ENCODE measurements at regions not wholly inside any gene's neighbourhood (a gene's known extent, or its start where the extent isn't known, plus 50 kb on each side); places are given as distances from the start of the nearest gene placed in this dataset.
"Not testable (repeated sequence)": the region's sequence is repeated elsewhere in the genome, so short reads cannot be mapped to it uniquely, and the experiment has no call there.

DNA sequence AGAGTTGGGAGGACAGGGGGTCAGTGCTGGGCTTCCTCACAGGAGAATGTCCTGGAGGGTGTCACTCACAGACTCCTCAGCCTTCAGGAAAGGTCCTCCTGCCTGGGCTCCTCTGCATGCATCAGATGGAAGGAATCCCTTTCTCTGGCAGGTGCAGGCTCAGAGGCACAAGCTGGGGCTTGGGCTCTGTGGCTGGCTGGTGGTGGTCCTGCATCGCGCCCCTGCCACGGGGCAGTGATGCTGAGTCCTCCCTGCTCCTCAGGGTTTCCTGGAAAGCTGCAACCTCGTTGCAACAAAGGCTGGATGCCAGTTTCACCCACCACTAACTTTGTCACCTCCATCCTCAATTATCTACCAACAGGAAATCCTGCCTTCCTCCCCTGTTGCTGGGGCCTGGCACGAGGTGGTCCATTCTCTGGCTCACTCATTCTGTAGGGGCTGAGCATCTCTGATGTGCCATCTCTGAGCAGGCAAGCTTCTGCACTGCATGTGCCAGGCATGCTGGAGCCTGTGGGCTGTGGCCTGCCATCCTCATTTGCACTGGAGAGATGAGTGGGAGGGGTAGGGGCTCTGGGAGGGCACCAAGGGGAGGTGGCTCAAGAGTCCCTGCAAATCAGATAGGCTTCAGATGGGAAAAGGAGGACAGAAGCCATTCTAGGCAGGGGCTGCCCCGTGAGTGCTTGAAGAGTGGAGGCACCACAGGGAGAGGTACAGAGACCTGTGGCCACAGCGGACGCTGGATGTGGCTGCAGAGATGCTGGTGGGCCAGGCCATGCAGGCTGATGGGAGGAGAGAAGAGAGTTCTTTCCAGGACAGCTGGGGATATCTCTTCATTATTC lies 272.6 kb upstream of the HS6ST1 start:
- no peak for DNase-seq

DNA sequence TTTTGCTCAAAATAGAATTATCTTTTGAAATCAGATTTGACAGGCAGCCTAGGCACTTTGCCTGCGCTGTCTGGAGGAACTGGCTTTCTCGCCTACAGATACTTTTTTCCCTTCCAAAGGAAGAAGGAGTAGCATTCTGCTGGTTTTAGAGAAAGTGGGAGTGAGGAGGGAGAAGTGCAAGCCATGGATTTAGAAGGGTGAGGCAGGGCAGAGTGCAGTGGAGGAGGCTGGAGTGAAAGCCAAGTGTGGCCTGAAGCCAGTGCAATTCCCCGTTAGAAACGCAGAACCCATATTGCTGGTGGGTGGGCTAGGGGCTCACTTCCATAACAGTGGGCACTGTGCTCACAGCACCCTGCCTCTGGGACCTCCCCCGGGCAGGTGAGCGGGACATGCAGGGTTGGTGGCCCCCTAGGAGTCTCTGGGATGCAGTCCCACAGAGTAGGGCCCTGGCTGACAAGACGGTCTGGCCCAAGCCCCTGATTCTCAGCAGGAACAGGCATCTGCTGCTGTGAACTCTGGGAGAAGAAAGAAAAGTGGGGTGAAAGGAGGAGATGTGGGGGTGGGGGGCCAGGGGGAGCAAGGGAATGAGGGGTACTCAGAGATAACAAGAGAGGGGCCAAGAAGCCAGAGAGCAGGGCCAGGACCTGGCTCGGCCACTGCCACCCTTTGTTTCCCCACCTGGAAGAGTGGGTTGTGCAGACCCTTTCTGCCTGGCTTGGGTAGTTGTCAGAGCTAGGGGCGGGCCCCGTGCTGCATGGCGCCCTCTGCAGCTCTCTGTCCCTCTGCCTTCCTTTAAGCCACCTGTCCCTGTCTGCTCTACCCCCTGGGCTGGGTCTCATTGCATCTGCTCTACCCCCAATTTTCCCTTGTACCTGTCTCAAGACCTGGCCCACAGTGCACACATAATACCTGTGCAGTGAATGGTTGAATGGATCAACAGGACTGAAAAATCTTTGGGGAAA lies 273.5 kb upstream of the HS6ST1 start:
- no peak for DNase-seq

DNA sequence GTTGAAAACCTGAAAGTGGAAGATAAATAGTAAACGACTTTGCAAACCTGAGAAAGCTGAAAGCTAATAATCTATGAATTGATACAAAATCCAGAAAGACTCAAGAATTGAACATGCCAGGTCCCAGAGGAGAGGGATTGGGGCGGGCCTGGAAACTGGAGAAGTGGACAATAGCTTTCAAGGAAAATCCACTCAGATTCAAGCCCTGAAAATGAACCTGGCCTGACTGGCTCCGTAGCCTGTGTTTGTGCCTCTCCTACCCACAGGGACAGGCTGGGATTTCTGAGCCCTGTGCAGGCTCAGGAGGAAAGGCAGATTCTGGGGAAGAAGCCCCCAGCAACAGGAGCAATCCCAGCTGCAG lies 274.8 kb upstream of the HS6ST1 start:
- DNase-seq: no peak

DNA sequence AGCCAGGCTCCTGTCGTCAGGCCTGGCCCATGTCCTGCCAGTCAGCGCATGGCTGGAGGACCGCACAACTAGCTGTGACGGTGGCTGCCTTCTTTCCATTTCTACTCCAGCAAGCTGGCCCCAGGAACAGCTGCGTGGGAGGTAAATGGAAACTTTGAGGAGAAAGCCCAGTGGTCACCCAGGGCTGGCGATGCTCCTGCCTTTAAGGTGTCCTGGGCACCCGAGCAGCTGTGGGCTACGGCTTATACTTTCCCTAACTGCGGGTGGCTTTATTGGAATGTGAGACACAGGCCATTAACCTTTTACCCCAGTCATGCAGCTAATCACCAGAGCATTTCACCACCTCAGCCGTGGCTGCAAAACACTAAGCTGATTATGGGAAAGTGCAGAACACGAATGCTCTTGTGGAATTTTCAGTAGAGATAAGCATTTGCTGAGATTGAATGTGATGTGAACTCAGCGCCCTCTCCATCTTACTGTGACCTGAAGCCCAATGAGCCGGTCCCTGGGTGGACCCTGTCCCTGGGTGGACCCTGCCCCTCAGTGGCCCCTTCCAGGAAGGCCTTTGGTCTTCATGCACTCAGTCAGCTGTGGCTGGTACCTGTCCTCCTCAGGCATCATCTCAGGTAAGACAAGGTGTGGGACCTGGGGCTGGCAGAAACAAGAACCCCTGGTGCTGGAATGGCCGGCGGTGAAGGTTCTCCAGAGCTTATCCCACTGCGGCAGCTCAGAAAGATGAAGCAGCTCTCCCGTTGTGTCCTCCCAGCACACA lies 275.4 kb upstream of the HS6ST1 start:
- no peak for DNase-seq

DNA sequence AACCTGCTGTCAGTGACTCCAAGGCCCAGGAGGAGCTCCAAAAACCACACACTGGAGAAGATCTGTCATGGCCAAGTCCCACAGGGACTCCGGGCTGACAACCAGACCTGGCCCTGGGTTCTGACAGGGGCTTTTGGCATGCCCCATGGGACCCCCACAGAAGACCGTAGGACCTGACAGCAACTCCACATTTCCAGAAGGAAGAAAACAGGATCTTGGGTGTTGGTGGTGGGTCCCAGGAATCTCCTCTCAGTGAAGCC lies 275.9 kb upstream of the HS6ST1 start:
- DNase-seq: no peak

DNA sequence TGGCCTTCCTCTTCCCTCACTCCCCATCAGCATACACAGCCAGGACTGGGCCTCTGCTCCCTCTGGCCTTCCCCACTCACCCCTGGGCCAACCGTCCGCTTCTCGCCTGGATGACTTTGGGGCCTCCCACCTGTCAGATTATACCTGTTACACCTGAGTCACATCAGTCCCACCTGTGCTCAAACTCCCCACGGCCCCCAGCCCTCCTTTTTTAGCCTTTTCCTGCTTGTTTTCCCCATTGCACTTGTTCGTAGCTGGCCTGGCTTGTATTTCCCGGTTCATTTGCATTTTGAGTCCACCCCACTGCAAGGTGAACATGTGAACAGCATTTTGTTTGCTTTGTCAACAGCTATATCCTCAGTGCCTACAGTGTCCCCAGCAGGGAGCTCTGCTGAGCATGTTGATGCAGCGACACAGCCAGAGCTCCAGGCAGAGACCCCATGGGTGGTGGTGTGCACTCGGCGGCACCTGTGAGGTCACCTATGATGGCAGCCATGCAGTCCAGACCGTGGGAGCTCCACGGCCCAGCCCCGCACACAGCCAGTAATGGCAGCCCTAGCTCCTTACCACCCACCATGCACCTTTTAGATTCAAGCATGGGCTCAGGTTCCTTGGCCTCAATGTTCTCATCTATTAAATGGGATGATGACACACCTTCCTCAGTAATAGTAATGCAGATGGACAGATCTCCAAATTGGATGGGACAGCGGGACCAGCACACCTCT lies 276.4 kb upstream of the HS6ST1 start:
- DNase-seq: no peak

DNA sequence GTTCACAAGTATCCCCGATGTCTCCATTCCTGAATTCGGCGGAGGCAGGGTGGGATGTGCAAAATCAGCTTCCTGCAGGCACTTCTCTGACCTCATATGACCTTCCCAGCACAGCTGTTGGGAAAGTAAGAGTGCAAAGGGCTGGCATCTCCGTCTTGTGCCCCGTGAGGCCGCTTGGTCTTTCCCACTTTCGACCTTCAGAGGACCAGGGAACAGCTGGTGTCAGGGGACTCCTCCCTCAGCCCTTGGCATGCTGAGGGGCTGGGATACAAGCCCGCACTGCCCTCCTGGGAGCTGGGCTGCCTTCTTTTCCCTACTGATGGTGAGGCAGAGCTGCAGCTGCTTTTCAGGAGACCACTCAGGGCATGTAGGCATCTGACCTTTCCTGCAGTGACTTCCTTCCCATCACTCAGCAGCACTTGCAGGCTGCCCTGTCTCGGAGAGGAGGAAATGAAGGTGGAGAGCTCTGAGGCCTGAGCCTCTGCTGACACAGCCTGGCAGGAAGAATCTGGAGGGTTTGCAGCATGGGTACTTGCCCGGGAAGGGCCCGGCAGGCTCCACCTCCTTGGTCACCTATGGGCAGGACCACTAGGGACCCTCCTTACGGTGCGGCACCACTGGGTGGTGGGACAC lies 277.2 kb upstream of the HS6ST1 start:
- no peak for DNase-seq

DNA sequence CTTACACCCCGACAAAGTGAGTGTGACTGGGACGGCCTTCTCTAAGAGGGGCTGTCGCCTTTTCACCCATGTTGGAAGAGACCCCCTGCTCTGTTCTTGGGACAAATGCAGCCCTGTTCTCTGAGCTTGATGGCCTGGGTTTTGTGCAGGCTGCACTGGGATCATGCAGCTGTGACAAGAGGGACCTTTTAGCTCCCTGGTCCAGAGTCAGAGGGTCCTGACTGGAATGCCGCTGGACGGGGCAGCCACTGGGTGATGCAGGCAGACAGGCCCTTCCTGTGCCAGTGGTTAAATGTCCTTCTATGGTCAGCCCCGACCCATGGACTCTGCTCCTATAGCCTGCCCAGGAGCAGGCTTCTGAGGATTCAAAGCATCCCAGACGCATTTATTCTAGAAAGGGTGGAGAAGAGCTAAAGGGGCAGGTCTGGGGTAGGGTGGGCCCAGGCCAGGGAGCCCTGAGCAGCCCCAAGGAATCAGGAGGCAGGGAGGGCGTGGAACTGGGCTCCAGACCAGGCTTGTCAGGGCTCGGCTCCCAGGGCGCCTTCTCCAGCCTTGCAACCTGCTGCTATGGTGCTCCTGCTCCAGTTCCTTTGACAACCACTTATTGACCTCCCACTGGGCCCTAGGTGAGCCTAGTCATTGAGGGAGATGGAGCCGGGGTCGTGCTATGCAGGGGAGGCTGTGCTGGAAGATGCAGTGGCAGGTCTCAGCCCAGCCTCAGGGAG lies 277.9 kb upstream of the HS6ST1 start:
- no peak for DNase-seq

DNA sequence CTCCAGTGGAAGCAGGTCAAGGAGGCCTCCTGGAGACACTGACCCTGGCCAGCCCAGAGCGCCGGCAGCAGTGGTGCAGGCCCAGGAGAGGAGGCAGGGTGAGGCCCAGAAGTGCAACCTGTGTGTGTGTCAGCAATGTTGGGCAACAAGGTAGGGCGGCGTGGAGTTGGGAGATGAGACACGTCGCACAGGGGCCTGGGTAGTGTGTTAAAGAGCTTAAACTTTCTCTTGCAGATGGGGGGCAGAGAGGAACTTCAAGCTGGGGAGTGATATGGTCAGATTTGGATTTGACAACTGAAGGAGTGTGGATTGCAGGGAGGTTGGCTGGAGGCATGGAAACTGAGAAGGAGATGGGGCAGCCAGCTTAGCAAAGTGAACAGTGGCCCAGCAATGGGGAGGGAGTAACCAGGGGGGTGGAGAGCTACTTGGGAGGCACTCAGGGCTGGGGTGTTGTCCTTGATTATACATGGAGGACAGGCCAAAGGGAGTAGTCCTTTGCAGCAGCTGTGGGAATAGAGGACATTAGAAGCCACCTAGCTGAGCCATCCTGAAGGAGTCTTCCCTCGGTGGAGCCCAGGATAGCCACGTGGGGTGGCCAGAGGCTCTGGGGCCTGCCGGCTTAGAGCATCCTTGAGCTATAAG lies 278.6 kb upstream of the HS6ST1 start:
- no peak for DNase-seq

DNA sequence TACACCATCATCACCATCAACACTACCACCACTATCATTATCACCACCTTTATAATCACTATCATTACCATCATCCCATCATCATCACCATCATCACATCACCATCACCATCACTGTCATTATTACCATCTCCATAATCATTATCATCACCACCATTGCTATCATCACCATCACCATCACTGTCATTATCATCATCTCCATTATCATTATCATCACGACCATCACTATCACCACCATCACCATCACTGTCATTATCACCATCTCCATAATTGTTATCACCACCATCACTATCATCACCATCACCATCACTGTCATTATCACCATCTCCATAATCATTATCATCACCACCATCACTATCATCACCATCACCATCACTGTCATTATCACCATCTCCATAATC lies 279.6 kb upstream of the HS6ST1 start:
- DNase-seq: not testable (repeated sequence)

DNA sequence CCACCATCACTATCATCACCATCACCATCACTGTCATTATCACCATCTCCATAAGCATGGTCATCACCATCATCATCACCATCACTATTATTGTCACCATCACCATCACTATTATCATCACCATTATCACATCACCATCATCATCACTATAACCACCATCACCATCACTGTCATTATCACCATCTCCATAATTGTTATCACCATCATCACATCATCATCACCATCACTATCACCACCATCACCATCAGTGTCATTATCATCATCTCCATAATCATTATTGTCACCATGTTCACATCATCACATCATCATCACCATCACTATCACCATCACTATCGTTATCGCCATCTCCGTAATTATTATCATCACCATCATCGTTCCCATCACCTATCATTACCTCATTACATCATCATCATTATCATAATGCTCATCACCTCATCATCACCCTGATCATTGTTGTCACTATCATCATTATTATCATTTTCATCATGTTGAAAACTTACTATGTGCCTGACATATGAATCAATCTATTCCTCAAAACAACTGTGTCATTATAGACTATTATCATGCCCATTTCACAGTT lies 280.3 kb upstream of the HS6ST1 start:
- no peak for DNase-seq

DNA sequence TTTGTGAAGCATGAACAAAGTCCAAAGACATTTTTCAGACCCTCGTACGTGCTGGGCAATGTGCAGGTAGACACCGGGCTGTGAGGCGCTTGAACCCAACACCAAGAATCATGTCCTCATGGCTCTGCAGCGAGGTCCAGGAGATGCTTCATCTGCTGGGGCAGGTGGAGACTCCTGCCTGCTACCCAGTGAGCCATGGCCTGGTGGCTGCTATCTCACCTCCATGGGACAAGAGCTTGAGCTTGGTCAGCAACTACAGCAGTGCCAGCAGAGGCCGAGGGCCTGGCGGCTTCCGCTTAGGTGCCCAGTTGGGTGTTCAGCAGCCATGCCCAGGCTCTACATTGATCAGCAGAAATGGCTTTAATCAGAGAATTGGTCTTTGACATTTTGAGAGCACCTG lies 281.0 kb upstream of the HS6ST1 start:
- no peak for DNase-seq

DNA sequence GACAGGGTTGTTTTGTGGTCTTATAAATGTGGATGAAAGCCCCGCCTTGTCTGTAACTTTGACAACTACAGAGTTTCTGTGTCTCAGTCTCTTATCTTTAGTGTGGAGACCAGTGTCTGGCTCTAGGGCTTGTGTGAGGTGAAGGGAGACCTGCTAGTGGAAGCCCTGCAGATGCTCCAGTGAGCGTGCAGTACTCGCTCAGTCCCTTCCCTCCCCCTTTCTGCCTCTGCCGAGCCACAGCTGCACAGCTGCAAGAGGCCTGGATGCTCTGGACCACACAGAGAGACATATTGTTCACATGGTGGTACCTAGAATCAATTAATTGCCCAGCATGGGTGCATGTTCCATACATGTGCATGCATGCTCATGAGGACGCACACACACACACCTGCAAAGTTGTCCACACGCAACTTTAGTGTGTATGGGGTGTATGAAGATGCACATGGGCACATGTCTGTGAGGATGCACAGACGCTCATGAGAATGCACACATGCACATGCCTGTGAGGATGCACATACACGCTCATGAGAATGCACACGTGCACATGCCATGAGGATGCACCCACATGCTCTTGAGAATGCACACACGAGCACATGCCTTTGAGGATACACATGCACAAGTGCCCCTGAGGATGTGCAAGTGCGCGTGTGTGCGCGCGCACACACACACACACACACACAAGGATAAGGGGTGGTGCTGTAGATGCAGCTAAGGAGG lies 282.1 kb upstream of the HS6ST1 start:
- no peak for DNase-seq

DNA sequence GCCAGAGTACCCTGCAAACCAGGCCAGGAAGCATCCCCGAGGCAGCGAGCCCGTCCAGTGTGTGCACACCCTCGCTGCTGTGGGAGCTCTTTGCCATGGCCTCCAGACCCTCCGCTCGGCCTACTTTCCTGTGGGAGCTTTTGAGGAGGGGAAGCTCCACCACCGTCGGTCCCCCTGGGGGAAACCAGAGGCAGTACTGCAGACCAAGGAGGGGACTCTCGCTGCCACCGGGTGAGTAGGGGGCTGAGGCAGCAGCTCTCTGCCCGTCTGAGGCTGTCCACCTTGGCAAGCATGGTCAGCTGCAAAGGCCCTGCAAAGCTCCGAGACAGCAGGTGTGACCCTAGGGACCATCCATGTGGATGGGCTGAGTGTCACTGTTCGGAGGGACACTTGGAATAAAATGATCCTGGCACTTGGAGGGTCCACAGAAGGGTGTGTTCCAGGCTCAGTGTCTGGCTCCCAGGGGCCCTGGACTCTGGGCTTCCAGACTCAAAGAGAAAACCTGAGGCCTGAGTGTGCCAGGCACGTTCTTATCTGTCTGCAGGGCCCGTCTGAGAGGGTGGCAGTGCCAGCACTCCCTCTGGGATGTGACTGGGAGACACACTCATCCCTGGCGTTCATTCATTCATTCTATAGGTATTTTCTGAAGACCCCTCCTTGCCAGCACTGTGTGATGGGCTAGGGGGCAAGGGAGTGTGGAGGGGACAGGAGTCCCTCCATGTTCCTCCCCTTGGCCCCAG lies 282.8 kb upstream of the HS6ST1 start:
- DNase-seq: no peak

DNA sequence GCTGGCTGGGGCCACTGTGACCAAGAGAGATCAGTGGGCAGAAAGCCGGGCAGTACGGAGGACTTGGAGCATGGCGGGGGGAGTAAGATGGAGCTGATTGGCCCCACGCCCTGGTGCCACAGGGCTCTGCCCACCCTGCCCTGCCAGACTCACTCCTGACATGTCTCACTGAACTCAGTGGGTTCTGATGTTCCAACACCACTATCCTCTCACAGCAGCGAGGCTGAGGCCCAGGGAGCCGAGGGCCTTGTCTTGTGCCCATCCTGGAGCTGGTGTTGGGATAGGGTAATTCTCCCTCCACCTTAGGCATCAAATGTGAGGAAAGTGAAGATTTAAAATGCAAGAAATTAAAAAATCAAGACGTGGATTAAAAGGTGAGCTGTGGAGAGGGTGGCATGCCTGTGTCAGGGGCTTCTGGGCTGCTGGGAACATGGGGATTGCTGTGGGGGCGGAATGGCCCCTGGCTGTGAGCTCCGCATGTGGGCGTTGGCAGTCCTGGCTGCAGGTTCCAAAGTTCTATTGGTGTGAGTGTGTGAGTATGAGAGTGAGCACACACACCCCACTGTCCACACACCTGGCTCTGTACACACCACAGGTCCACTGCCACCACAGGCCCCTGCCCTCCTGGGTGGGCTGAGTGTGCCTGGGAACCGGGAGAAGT lies 283.5 kb upstream of the HS6ST1 start:
- no peak for DNase-seq

DNA sequence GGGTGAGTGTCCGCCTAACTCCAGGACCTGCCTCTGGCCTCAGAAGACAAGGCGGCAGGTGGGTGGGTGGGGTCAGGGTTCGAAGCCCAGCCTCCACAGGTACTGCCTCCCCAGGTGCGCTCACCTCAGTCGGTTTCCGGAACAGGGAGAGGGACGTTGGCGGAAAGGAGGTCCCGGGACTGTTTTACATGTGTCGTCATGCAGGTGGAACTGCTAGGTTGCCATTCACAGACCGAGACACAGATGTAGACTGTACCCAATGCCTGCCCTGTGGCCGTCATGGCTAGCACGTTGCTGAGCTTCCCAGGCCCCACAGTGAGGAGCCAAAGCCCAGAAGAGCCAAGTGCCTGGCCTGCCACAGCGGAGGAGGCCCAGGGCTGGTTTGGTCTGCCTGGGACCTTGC lies 284.0 kb upstream of the HS6ST1 start:
- DNase-seq: no peak

DNA sequence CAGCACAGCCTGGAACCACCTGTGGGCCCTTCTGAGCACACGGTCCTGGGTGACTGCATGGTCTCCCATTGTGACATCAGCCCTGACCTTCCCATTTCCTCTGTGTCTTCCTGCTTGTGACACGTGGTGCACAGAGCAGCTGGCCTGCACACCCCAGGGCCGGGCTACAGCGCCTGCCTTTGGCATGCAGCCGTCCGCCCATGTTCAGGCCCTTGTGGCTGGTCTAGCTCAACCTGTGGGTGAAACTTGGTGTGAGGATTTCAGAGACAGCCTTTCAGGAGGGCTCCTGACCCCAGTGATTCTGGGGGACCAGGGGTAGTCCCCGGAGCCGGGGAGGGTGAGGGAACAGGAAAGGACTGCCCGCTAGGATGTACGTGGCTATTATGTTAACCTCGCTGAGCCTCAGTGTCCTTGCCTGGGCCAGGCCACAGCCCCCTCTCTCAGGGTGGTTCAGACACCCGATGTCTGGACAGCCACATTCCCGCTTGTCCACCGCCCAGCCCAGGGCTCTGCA lies 284.8 kb upstream of the HS6ST1 start:
- DNase-seq: no peak

DNA sequence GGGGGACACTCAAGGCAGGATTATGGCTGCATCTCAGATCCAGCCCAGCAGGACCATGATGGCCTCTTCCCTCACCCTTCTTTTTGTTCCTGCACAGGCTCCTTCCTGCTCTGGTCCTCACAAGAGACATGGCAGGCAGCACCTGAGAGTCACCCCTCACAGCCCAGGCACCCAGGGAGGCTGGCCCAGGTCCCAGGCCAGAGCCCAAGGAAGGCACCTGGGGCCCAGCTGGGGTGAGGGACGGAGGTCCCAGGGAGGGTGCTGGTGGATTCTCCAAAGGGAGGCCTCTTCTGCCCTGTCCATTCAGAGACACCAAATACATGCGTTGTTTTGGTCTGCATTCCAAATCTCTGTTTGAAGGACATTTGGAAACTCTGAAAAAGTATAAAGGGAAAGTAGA lies 285.4 kb upstream of the HS6ST1 start:
- DNase-seq: no peak

DNA sequence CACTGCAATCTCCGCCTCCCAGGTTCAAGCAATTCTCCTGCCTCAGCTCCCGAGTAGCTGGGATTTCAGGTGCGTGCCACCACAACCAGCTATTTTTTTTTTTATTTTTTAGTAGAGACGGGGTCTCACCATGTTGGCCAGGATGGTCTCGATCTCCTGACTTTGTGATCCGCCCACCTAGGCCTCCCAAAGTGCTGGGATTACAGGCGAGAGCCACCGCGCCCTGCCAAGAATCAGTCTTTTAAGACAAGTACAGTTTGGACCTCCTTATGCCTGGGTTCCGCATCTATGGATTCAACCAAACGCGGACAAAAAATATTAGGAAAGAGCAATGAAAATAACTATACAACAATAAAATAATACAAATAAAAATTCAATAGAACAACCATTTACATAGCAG lies 285.9 kb upstream of the HS6ST1 start:
- not testable (repeated sequence) for DNase-seq
